H1 (cell line): ENCODE measurements at regions not wholly inside any gene's neighbourhood (a gene's known extent, or its start where the extent isn't known, plus 50 kb on each side); places are given as distances from the start of the nearest gene placed in this dataset.

Experiments used
- CTCF ChIA-PET: fragments of 300-600 bp; sonication (Branson Sonifier 250); formaldehyde crosslinking; loops from one replicate; lab custom pipeline; 2021; ENCODE audit not compliant: partially characterized antibody; lab: Charles Lee
- POLR2A ChIA-PET: fragments of 300-600 bp; sonication (Branson Sonifier 250); formaldehyde crosslinking; loops from one replicate; lab custom pipeline; 2021; ENCODE audit warnings: inconsistent platforms; ENCODE audit not compliant: partially characterized antibody; lab: Charles Lee
- DNase-seq, 2 experiments: peaks; one replicate each; pipeline versions ENCODE4 v3.0.0 to v3.0.0-alpha.2; 2010 to 2022; ENCODE audit warnings: low spot score in 2 of 2, low read depth in 1 of 2, mixed read lengths in 1 of 2
- FAIRE-seq: peaks from 2 replicates; lab custom pipeline; 2011; peaks lifted over from hg19 to GRCh38; lab: Jason Lieb, UNC
- H2AFZ ChIP-seq: 2 replicates; pipeline ENCODE4 v1.8.1; 2012; ENCODE audit warnings: low read length, inconsistent platforms
- H2AK5ac ChIP-seq: 2 replicates; pipeline ENCODE4 v1.6.1; 2013; ENCODE audit warnings: low read depth, low read length
- H2BK120ac ChIP-seq: replicated peaks from 2 replicates; pipeline ENCODE3; 2013; ENCODE audit warnings: low read depth, low read length, inconsistent platforms
- H2BK12ac ChIP-seq: 2 replicates; pipeline ENCODE4 v1.6.1; 2013; ENCODE audit warnings: low read depth, low read length
- H2BK15ac ChIP-seq: 2 replicates; pipeline ENCODE4 v1.6.1; 2013; ENCODE audit warnings: low read length
- H2BK20ac ChIP-seq: 2 replicates; pipeline ENCODE4 v1.6.1; 2013; ENCODE audit warnings: low read length
- H2BK5ac ChIP-seq: 2 replicates; pipeline ENCODE4 v1.6.1; 2013; ENCODE audit warnings: low read depth, low read length
- H3K14ac ChIP-seq: 2 replicates; pipeline ENCODE4 v1.6.1; 2013; ENCODE audit warnings: inconsistent platforms; ENCODE audit not compliant: insufficient read length
- H3K18ac ChIP-seq: 2 replicates; pipeline ENCODE4 v1.6.1; 2013; ENCODE audit warnings: low read length; ENCODE audit errors: extremely low read depth
- H3K23ac ChIP-seq: 2 replicates; pipeline ENCODE4 v1.6.1; 2013; ENCODE audit warnings: inconsistent platforms; ENCODE audit not compliant: insufficient read length
- H3K23me2 ChIP-seq: 2 replicates; pipeline ENCODE4 v1.6.1; 2013; ENCODE audit warnings: low read depth, low read length
- H3K27ac ChIP-seq: 2 replicates; pipeline ENCODE4 v1.6.1; 2011; ENCODE audit warnings: low read depth, low read length, inconsistent platforms
- H3K27me3 ChIP-seq, 4 experiments: replicated peaks in 1 of 4; 1 replicate in 1 of 4; 2 replicates in 3 of 4; pipeline versions ENCODE4 v1.6.1 to v1.8.1; 2011 to 2013; ENCODE audit warnings: low read length in 3 of 4, mild to moderate bottlenecking in 3 of 4, inconsistent platforms in 2 of 4, mixed read lengths in 2 of 4, moderate library complexity in 1 of 4; ENCODE audit not compliant: control insufficient read depth in 3 of 4, insufficient read depth in 3 of 4; ENCODE audit errors: extremely low read depth in 1 of 4
- H3K36me3 ChIP-seq, 4 experiments: 2 replicates each; pipeline versions ENCODE4 v1.6.1 to v1.8.1; 2011 to 2013; ENCODE audit warnings: mild to moderate bottlenecking in 4 of 4, low read length in 3 of 4, moderate library complexity in 2 of 4, control low read depth in 1 of 4, inconsistent platforms in 1 of 4; ENCODE audit not compliant: insufficient read depth in 4 of 4, control insufficient read depth in 2 of 4
- H3K4ac ChIP-seq: replicated peaks from 2 replicates; pipeline ENCODE3; 2013; ENCODE audit warnings: low read length, low read depth, mixed read lengths, inconsistent platforms; ENCODE audit not compliant: insufficient read length
- H3K4me1 ChIP-seq, 4 experiments: replicated peaks in 1 of 4; 1 replicate in 1 of 4; 2 replicates in 3 of 4; pipeline versions ENCODE4 v1.6.1 to v1.8.1; 2011 to 2013; ENCODE audit warnings: low read length in 3 of 4, inconsistent platforms in 2 of 4, mixed read lengths in 1 of 4; ENCODE audit not compliant: insufficient read depth in 4 of 4, control insufficient read depth in 3 of 4
- H3K4me2 ChIP-seq, 2 experiments: 2 replicates each; pipeline versions ENCODE4 v1.6.1 to v1.8.1; 2011 to 2013; ENCODE audit warnings: low read depth in 2 of 2, low read length in 2 of 2, control low read depth in 1 of 2, inconsistent platforms in 1 of 2, mild to moderate bottlenecking in 1 of 2; ENCODE audit not compliant: insufficient read depth in 1 of 2
- H3K4me3 ChIP-seq, 4 experiments: fragments of 200-600, 300-600 bp in 1 of 4; sonication (generic), shearing (Covaris generic), sonication (Bioruptor Twin) in 1 of 4; 2 replicates each; pipeline versions ENCODE4 v1.5.1 to v1.8.1; 2011 to 2016; ENCODE audit warnings: low read length in 4 of 4, low read depth in 3 of 4, control low read depth in 2 of 4, inconsistent platforms in 2 of 4, mild to moderate bottlenecking in 2 of 4, mixed read lengths in 1 of 4, moderate library complexity in 1 of 4; ENCODE audit not compliant: insufficient read depth in 2 of 4; ENCODE audit errors: extremely low read depth in 1 of 4
- H3K56ac ChIP-seq: replicated peaks from 2 replicates; pipeline ENCODE3; 2013; ENCODE audit warnings: low read depth, mild to moderate bottlenecking, mixed read lengths, low read length, inconsistent platforms; ENCODE audit not compliant: insufficient read length
- H3K79me1 ChIP-seq: 2 replicates; pipeline ENCODE4 v1.6.1; 2013; ENCODE audit warnings: low read depth, low read length, control low read depth
- H3K79me2 ChIP-seq, 2 experiments: 2 replicates each; pipeline versions ENCODE4 v1.6.1 to v1.8.1; 2012 to 2013; ENCODE audit warnings: low read length in 2 of 2, mild to moderate bottlenecking in 2 of 2, inconsistent platforms in 1 of 2; ENCODE audit not compliant: insufficient read depth in 2 of 2, control insufficient read depth in 1 of 2
- H3K9ac ChIP-seq, 4 experiments: replicated peaks in 1 of 4; 1 replicate in 1 of 4; 2 replicates in 3 of 4; pipeline versions ENCODE4 v1.6.1 to v1.8.1; 2011 to 2013; ENCODE audit warnings: low read depth in 3 of 4, low read length in 3 of 4, control low read depth in 2 of 4, mild to moderate bottlenecking in 2 of 4, moderate library complexity in 2 of 4, inconsistent platforms in 1 of 4; ENCODE audit errors: extremely low read depth in 1 of 4
- H3K9me3 ChIP-seq, 2 experiments: 2 replicates each; pipeline versions ENCODE4 v1.6.1 to v1.8.1; 2012 to 2013; ENCODE audit warnings: mild to moderate bottlenecking in 2 of 2, moderate library complexity in 2 of 2, control low read depth in 1 of 2, inconsistent platforms in 1 of 2, low read depth in 1 of 2, low read length in 1 of 2, mixed read lengths in 1 of 2; ENCODE audit not compliant: insufficient read depth in 2 of 2
- H4K20me1 ChIP-seq, 2 experiments: replicated peaks in 1 of 2; 2 replicates each; pipeline versions ENCODE3 to v1.8.1; 2011 to 2013; ENCODE audit warnings: inconsistent platforms in 2 of 2, low read length in 2 of 2, mild to moderate bottlenecking in 1 of 2; ENCODE audit not compliant: insufficient read depth in 2 of 2, control insufficient read depth in 1 of 2
- H4K5ac ChIP-seq: 2 replicates; pipeline ENCODE4 v1.6.1; 2013; ENCODE audit warnings: low read length, low read depth, mixed read lengths, inconsistent platforms; ENCODE audit not compliant: insufficient read length
- H4K8ac ChIP-seq: 2 replicates; pipeline ENCODE4 v1.8.0; 2013; ENCODE audit warnings: mild to moderate bottlenecking, moderate library complexity, low read length, inconsistent platforms; ENCODE audit not compliant: insufficient read depth; ENCODE audit errors: extremely low read depth
- H4K91ac ChIP-seq: replicated peaks from 2 replicates; pipeline ENCODE3; 2013; ENCODE audit warnings: low read length, mixed read lengths, inconsistent platforms; ENCODE audit not compliant: insufficient read length
- PHF8 ChIP-seq: fragments of 200-600 bp; sonication (generic); conservative IDR thresholded peaks from 2 replicates; pipeline ENCODE4 v1.7.1; 2012; ENCODE audit warnings: low read depth, mild to moderate bottlenecking, inconsistent platforms, low read length, moderate library complexity
- TF ChIP-seq, protein P1 (sequence below): IDR thresholded peaks from 2 replicates; pipeline ENCODE4 v1.6.1; 2012; ENCODE audit warnings: inconsistent platforms
- TF ChIP-seq, protein P2 (sequence below): IDR thresholded peaks from 2 replicates; pipeline ENCODE4 v1.6.1; 2012; ENCODE audit warnings: low read length, inconsistent platforms

DNA sequence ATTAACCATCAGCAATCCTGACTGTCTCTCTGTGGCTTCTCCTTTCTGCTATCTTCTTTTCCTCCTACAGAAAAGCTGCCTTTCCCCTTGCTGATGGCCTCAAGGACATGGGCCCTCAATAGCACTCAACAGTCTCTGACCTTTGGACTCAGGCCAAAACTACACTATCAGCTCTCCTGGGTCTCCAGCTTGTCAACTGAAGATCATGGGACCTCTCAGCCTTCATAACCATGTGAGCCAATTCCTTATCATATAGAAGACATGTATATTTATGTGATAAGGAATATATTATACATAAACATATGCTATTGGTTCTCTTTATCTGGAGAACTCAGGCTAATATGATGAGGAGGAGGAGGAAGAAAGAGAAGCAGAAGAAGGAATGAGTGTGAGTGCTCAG, 91.8 kb upstream of the GJB5 start:
- Histone ChIP-seq H2AK5ac (no peak overlapping the region), H4K5ac (no peak overlapping the region), H3K27me3 (no peaks in the 10 kb centered on the region), H4K8ac (no peak overlapping the region), H3K4me2 (no peak overlapping the region), H2AFZ (no peak overlapping the region), H3K4ac (no peak overlapping the region), H4K20me1 (no peaks in the 10 kb centered on the region), H2BK120ac (no peak overlapping the region), H3K9ac (no peak overlapping the region), H3K23me2 (no peaks in the 10 kb centered on the region), H3K23ac (no peak overlapping the region), H2BK12ac (no peak overlapping the region), H3K9me3 (no peaks in the 10 kb centered on the region), H3K56ac (no peak overlapping the region), H3K4me3 (no peak overlapping the region), H3K79me2 (no peaks in the 10 kb centered on the region), H3K4me1 (no peaks in the 10 kb centered on the region), H3K79me1 (no peaks in the 10 kb centered on the region), H4K91ac (no peak overlapping the region), H2BK20ac (no peak overlapping the region), H3K18ac (no peak overlapping the region), H3K14ac (no peak overlapping the region), H3K36me3 (no peaks in the 10 kb centered on the region), H3K27ac (no peak overlapping the region), H2BK15ac (no peak overlapping the region), H2BK5ac (no peak overlapping the region)
- TF ChIP-seq, protein P1, sequence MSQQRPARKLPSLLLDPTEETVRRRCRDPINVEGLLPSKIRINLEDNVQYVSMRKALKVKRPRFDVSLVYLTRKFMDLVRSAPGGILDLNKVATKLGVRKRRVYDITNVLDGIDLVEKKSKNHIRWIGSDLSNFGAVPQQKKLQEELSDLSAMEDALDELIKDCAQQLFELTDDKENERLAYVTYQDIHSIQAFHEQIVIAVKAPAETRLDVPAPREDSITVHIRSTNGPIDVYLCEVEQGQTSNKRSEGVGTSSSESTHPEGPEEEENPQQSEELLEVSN: no peak
- TF ChIP-seq, protein P2, sequence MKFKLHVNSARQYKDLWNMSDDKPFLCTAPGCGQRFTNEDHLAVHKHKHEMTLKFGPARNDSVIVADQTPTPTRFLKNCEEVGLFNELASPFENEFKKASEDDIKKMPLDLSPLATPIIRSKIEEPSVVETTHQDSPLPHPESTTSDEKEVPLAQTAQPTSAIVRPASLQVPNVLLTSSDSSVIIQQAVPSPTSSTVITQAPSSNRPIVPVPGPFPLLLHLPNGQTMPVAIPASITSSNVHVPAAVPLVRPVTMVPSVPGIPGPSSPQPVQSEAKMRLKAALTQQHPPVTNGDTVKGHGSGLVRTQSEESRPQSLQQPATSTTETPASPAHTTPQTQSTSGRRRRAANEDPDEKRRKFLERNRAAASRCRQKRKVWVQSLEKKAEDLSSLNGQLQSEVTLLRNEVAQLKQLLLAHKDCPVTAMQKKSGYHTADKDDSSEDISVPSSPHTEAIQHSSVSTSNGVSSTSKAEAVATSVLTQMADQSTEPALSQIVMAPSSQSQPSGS: no peak
- no peak for TF ChIP-seq PHF8
- ChIA-PET POLR2A (no interaction called here), CTCF (no interaction called here)
- no peak for FAIRE-seq
- DNase-seq: no peak
